Activated naive CD4-positive, alpha-beta T cell treated with anti-CD3 and anti-CD28 coated beads, Interleukin-2, amount 50 U/mL, for 24 hours (primary cell): ENCODE measurements at regions not wholly inside any gene's neighbourhood (a gene's known extent, or its start where the extent isn't known, plus 50 kb on each side); places are given as distances from the start of the nearest gene placed in this dataset.
"Not testable (repeated sequence)": the region's sequence is repeated elsewhere in the genome, so short reads cannot be mapped to it uniquely, and the experiment has no call there.

Source experiments
- H3K27ac Mint-ChIP-seq: one replicate; pipeline ENCODE4 v1.8.0; 2021; ENCODE audit warnings: mild to moderate bottlenecking, mixed read lengths
- H3K27me3 Mint-ChIP-seq: one replicate; pipeline ENCODE4 v1.8.0; 2021; ENCODE audit warnings: mixed read lengths
- H3K36me3 Mint-ChIP-seq: one replicate; pipeline ENCODE4 v1.8.0; 2021; ENCODE audit warnings: mixed read lengths
- H3K4me1 Mint-ChIP-seq: one replicate; pipeline ENCODE4 v1.8.0; 2021; ENCODE audit warnings: mixed read lengths
- H3K4me3 Mint-ChIP-seq: one replicate; pipeline ENCODE4 v1.8.0; 2021; ENCODE audit warnings: mild to moderate bottlenecking, mixed read lengths
- H3K9me3 Mint-ChIP-seq: one replicate; pipeline ENCODE4 v1.8.0; 2021; ENCODE audit warnings: mixed read lengths

DNA sequence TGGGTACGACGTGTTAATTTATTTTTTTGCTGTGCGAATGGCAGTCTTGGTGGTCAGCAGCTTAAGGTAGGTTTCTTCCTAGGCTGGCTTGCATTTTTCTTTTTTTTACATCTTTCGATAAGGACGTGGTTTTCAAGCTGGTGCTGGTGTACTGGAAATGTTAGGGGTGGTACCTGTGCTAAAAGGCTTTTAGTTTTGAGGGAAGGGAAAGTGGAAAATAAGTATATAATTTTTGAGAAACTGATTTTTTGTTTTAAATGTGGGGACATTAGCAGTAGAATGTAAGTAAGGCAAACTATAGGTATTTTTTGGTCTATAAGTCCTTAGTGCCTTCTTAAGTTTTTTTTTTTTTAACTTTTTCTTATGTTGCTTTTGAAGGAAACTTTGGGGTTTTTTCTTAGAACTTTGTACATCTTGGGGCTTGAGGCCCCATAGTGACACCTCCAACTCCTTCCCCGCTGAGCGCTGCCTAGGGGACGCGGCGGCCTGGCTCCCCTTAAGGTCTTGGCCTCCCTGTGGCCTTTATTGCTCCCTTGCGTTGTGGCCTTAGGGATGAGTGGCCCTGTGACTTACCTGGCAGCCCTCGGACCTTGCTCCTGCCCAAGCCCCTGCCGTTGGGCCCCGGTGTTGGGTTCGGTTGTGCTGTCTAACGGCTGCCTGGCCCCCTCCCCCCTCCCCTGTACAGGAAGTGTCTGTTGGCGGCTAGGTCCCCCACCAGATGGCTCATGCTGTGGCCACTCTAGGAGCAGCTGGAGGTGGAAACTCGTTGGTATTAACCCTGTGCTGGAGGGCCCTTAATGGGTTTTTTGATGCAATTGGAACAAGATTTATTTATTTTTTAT lies 88.0 kb upstream of the RPRML start:
- peak overlapping the region; percentile 95 for H3K4me3 Mint-ChIP-seq
- no peaks in the 10 kb centered on the region for H3K27me3 Mint-ChIP-seq
- H3K27ac Mint-ChIP-seq = peak overlapping the region; percentile 97
- no peaks in the 10 kb centered on the region for H3K9me3 Mint-ChIP-seq
- H3K4me1 Mint-ChIP-seq = peaks cover 38% of the 10 kb centered on the region
- peaks cover 11% of the 10 kb centered on the region for H3K36me3 Mint-ChIP-seq

DNA sequence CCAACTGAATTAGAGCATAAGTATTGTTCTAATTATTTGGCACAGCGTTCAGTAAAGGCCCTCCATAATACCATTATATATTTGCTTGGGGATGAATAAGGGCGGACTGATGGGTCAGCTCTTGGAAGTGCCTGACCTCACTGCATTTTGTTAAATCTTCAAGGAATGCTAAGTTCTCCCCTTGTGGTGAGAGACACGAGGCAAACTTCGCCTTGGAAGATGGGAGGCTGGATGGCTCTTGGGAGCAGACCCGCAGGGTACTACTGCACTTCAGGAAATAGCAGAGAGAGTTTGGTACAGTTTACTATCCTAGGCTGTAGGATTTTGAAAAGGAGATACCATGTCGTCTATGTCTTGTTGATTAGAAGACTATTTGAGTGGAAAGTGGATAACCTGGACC lies 87.0 kb upstream of the RPRML start:
- H3K9me3 Mint-ChIP-seq = no peaks in the 10 kb centered on the region
- peak overlapping the region; percentile 97 for H3K27ac Mint-ChIP-seq
- peak overlapping the region; percentile 95 for H3K4me3 Mint-ChIP-seq
- no peaks in the 10 kb centered on the region for H3K27me3 Mint-ChIP-seq
- H3K36me3 Mint-ChIP-seq = peaks cover 11% of the 10 kb centered on the region
- H3K4me1 Mint-ChIP-seq = peaks cover 33% of the 10 kb centered on the region

DNA sequence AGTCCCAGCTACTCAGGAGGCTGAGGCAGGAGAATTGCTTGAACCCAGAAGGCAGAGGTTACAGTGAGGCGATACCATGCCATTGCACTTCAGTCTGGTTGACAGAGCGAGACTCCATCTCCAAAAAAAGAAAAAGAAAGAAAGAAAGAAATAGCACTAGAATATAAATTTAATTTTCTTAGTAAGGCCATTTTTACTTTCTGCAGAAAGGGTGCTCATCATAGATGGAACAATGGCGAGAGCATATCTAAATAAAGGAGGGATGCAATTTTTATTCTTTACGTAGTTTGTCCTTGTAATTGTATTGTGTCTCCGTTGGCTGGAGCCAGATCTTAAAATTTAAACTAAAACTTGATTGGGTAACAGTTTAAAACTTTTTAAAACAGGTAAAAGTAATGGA lies 85.6 kb upstream of the RPRML start:
- Mint-ChIP-seq H3K36me3 (peaks cover 11% of the 10 kb centered on the region), H3K4me1 (peaks cover 28% of the 10 kb centered on the region), H3K4me3 (no peak overlapping the region), H3K9me3 (no peaks in the 10 kb centered on the region), H3K27me3 (no peaks in the 10 kb centered on the region), H3K27ac (no peak overlapping the region)

DNA sequence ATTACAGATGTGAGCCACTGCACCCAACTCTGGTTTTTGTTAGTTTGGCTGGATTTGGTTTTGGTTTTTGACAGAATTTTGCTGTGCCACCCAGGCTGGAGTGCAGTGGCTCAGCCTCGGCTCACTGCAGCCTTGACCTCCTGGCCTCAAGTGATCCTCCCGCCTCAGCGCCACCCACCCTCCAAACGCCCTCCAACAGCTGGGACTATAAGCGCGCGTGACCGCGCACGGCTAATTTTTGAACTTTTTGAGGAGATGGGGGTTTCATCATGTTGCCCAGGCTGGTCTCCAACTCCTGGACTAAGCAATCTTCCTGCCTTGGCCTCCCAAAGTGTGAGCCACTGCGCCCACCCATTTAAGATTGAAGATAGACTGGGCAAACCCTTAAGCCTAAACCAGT lies 84.4 kb upstream of the RPRML start:
- no peak overlapping the region for H3K4me3 Mint-ChIP-seq
- no peak overlapping the region for H3K27ac Mint-ChIP-seq
- H3K36me3 Mint-ChIP-seq = peaks cover 11% of the 10 kb centered on the region
- H3K4me1 Mint-ChIP-seq = peaks cover 20% of the 10 kb centered on the region
- H3K27me3 Mint-ChIP-seq = no peaks in the 10 kb centered on the region
- no peaks in the 10 kb centered on the region for H3K9me3 Mint-ChIP-seq

DNA sequence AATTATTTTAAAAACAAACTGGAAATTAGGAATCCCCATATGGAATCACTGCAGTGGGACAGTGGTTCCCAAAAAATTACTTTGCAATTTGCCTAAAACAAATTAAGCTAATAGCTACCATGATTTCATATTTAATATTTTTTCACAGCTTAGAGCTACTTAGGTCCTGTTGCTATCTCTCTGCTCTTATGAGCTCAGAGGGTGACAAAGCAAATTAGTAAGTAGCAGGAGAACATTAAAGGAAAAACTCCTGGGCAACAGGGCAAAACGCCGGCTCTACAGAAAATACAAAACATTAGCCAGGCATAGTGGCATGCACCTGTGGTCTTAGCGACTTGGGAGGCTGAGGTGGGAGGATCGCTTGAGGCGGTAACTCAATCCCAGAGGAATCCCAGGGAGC lies 83.8 kb upstream of the RPRML start:
- H3K27ac Mint-ChIP-seq, H3K9me3 Mint-ChIP-seq, H3K27me3 Mint-ChIP-seq, H3K4me3 Mint-ChIP-seq: not testable (repeated sequence)
- Mint-ChIP-seq H3K4me1 (peaks cover 17% of the 10 kb centered on the region), H3K36me3 (peaks cover 11% of the 10 kb centered on the region)

DNA sequence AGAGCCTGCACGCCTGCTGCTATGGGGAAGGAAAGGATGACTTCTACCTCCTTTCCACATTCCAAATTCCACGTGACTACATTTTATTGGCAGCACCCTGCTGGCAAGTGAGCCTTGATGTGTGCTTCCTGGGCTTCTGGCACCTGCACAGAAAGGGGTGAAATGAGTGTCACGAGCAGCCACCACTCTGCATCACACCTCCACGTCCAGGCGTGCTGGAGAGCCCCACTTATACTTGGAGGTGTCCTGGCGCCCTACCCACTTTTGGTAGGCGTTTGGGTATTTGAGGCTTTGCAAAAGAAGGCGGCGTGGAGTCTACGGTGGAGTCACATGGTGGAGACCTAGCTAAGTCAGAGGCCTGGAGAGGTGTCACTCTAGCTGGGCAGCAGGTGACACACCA lies 81.0 kb upstream of the RPRML start:
- H3K4me3 Mint-ChIP-seq, H3K4me1 Mint-ChIP-seq, H3K27ac Mint-ChIP-seq, H3K9me3 Mint-ChIP-seq, H3K27me3 Mint-ChIP-seq: not testable (repeated sequence)
- peaks cover 11% of the 10 kb centered on the region for H3K36me3 Mint-ChIP-seq

DNA sequence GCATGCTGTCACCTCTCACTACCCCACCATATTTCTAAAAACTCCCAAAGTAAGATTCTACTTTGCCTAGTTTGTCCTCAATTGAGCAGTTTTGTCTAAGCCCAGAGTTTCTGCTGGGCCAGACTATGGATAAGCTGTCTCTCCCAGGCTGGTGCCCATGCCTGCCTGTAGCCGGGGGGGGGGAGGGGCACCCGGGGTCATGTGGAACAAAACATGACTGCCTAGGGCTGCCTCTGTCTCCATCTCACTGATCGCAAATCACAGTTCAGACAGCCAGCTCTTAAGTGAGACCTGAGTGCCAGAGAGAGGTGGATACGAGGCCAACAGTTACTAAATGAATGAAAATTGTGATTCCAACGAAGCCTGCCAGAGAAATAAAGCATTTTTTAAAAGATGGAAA lies 78.8 kb upstream of the RPRML start:
- H3K4me3 Mint-ChIP-seq = no peak overlapping the region
- H3K27ac Mint-ChIP-seq = no peak overlapping the region
- H3K36me3 Mint-ChIP-seq = peaks cover 9% of the 10 kb centered on the region
- H3K27me3 Mint-ChIP-seq = no peaks in the 10 kb centered on the region
- H3K4me1 Mint-ChIP-seq = no peaks in the 10 kb centered on the region
- H3K9me3 Mint-ChIP-seq = no peaks in the 10 kb centered on the region

DNA sequence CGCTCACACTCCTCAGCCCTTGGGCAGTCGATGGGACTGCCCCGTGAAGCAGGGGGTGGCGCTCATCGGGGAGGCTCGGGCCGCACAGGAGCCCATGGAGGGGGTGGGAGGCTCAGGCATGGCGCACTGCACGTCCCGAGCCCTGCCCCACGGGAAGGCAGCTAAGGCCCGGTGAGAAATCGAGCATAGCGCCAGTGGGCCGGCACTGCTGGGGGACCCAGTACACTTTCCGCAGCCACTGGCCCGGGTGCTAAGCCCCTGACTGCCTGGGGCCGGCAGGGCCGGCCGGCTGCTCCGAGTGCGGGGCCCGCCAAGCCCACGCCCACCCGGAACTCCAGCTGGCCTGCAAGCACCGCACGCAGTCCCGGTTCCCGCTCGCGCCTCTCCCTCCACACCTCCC lies 78.2 kb upstream of the RPRML start:
- not testable (repeated sequence) for H3K9me3 Mint-ChIP-seq, H3K27ac Mint-ChIP-seq, H3K4me1 Mint-ChIP-seq, H3K4me3 Mint-ChIP-seq, H3K27me3 Mint-ChIP-seq, H3K36me3 Mint-ChIP-seq

DNA sequence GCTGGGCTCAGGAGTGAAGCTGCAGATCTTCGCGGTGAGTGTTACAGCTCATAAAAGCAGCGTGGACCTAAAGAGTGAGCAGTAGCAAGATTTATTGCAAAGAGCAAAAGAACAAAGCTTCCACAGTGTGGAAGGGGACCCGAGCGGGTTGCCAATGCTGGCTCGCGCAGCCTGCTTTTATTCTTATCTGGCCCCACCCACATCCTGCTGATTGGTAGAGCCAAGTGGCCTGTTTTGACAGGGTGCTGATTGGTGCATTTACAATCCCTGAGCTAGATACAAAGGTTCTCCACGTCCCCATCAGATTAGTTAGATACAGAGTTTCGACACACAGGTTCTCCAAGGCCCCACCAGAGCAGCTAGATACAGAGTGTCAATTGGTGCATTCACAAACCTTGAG lies 77.6 kb upstream of the RPRML start:
- H3K27ac Mint-ChIP-seq, H3K4me1 Mint-ChIP-seq, H3K4me3 Mint-ChIP-seq, H3K27me3 Mint-ChIP-seq, H3K9me3 Mint-ChIP-seq: not testable (repeated sequence)
- peaks cover 11% of the 10 kb centered on the region for H3K36me3 Mint-ChIP-seq
